ENCODE measurements at regions not wholly inside any gene's neighbourhood (a gene's known extent, or its start where the extent isn't known, plus 50 kb on each side); places are given as distances from the start of the nearest gene placed in this dataset.

- no peak for DNase-seq (ENCODE audit: low read depth, low spot score)
- H2AFZ ChIP-seq (ENCODE audit: control insufficient read depth, low read length): no peak overlapping the region
Measured at GRCh38 chr7:116365797-116366196, 133.7 kb upstream of the CAV2 start.

GRCh38 chr7:116367171-116367813 lies 132.2 kb upstream of the CAV2 start:
- H2AFZ ChIP-seq (ENCODE audit: control insufficient read depth, low read length): no peak overlapping the region

More at GRCh38 chr7:116365797-116366196, 133.7 kb upstream of the CAV2 start:
- Histone ChIP-seq H3K4me2 (ENCODE audit: control insufficient read depth, extremely low read depth, insufficient read depth, low read depth, low read length) (no peak overlapping the region), H3K9me1 (ENCODE audit: control insufficient read depth, extremely low read depth, insufficient read depth, low read length) (no peaks in the 10 kb centered on the region), H3K9me3 (ENCODE audit: control insufficient read depth, low read depth, low read length) (peaks cover 3% of the 10 kb centered on the region), H3K4me1 (ENCODE audit: control insufficient read depth, extremely low read depth, insufficient read depth, low read length) (peaks cover 12% of the 10 kb centered on the region), H3K27me3 (ENCODE audit: control insufficient read depth, extremely low read depth, insufficient read depth, low read length) (no peaks in the 10 kb centered on the region), H3K27ac (ENCODE audit: control insufficient read depth, insufficient read depth, low read length) (no peak overlapping the region), H3K36me3 (ENCODE audit: control insufficient read depth in 2 of 2, extremely low read depth in 1 of 2, insufficient read depth in 2 of 2, low read length in 2 of 2) (no peaks in the 10 kb centered on the region), H3K9ac (ENCODE audit: control insufficient read depth, extremely low read depth, insufficient read depth, low read length) (no peak overlapping the region), H4K20me1 (ENCODE audit: control insufficient read depth, extremely low read depth, insufficient read depth, low read length) (no peaks in the 10 kb centered on the region), H3K4me3 (ENCODE audit: control insufficient read depth in 2 of 3, extremely low read depth in 1 of 3, insufficient read depth in 2 of 3, low read depth in 1 of 3, low read length in 3 of 3) (no peak overlapping the region), H3K79me2 (ENCODE audit: control insufficient read depth, insufficient read depth, low read length) (no peaks in the 10 kb centered on the region)
- TF ChIP-seq CTCF (optimal IDR thresholded peaks at IDR 0.05 in 1 of 3, IDR thresholded peaks at IDR 0.05 in 1 of 3, conservative IDR thresholded peaks at IDR 0.05 in 1 of 3; ENCODE audit: extremely low read depth in 1 of 3, insufficient read depth in 2 of 3, low read length in 3 of 3) (no peak), EZH2 (IDR thresholded peaks at IDR 0.05; ENCODE audit: low read length) (no peak)
- dilution Hi-C loops (cut with MboI; ENCODE audit: extremely low pct_ligation_motif_present, low sequenced_read_pairs): no loop called here
- no peak for FAIRE-seq

More at GRCh38 chr7:116367171-116367813, 132.2 kb upstream of the CAV2 start:
- FAIRE-seq (no peak), DNase-seq (ENCODE audit: low read depth, low spot score) (no peak)
- no peaks in the 10 kb centered on the region for H4K20me1 ChIP-seq (ENCODE audit: control insufficient read depth, extremely low read depth, insufficient read depth, low read length)
- no peak overlapping the region for H3K27ac ChIP-seq (ENCODE audit: control insufficient read depth, insufficient read depth, low read length)
- no peak overlapping the region for H3K9ac ChIP-seq (ENCODE audit: control insufficient read depth, extremely low read depth, insufficient read depth, low read length)
- no peaks in the 10 kb centered on the region for H3K36me3 ChIP-seq (ENCODE audit: control insufficient read depth in 2 of 2, extremely low read depth in 1 of 2, insufficient read depth in 2 of 2, low read length in 2 of 2)
- dilution Hi-C loops (cut with MboI; ENCODE audit: extremely low pct_ligation_motif_present, low sequenced_read_pairs): no loop called here
- no peak overlapping the region for H3K4me2 ChIP-seq (ENCODE audit: control insufficient read depth, extremely low read depth, insufficient read depth, low read depth, low read length)
- TF ChIP-seq CTCF (optimal IDR thresholded peaks at IDR 0.05 in 1 of 3, IDR thresholded peaks at IDR 0.05 in 1 of 3, conservative IDR thresholded peaks at IDR 0.05 in 1 of 3; ENCODE audit: extremely low read depth in 1 of 3, insufficient read depth in 2 of 3, low read length in 3 of 3) (no peak), EZH2 (IDR thresholded peaks at IDR 0.05; ENCODE audit: low read length) (no peak)
- H3K4me1 ChIP-seq (ENCODE audit: control insufficient read depth, extremely low read depth, insufficient read depth, low read length): peaks cover 12% of the 10 kb centered on the region
- no peaks in the 10 kb centered on the region for H3K27me3 ChIP-seq (ENCODE audit: control insufficient read depth, extremely low read depth, insufficient read depth, low read length)
- H3K4me3 ChIP-seq (ENCODE audit: control insufficient read depth in 2 of 3, extremely low read depth in 1 of 3, insufficient read depth in 2 of 3, low read depth in 1 of 3, low read length in 3 of 3): no peak overlapping the region
- H3K79me2 ChIP-seq (ENCODE audit: control insufficient read depth, insufficient read depth, low read length): no peaks in the 10 kb centered on the region
- H3K9me3 ChIP-seq (ENCODE audit: control insufficient read depth, low read depth, low read length): no peaks in the 10 kb centered on the region
- no peaks in the 10 kb centered on the region for H3K9me1 ChIP-seq (ENCODE audit: control insufficient read depth, extremely low read depth, insufficient read depth, low read length)
